Heart left ventricle (tissue), 13 donors: ENCODE measurements at regions not wholly inside any gene's neighbourhood (a gene's known extent, or its start where the extent isn't known, plus 50 kb on each side); places are given as distances from the start of the nearest gene placed in this dataset.

Source experiments
- CTCF ChIP-seq, 12 donors: fragments of 200-600 bp; sonication (generic) in 4 of 12; IDR thresholded peaks; one replicate each; pipeline versions ENCODE4 v1.5.0 to v1.8.0; 2018 to 2022; ENCODE audit warnings: antibody characterized with exemption in 12 of 12, mild to moderate bottlenecking in 5 of 12
- POLR2A ChIP-seq, 2 donors: fragments of 450-650 bp; IDR thresholded peaks; one replicate each; pipeline ENCODE4 v1.6.1; 2017; ENCODE audit warnings: antibody characterized with exemption in 2 of 2, mild to moderate bottlenecking in 2 of 2, moderate library complexity in 2 of 2
- donor health status: ischemic (EF 13 %, LVEDD 7.1; RV severe dilation, severe dysfunction).
- donor health status: DM: no; HTN: yes; CAD: no.
- donor health status: DM: no; HTN: no; CAD: no.
- donor health status: ischemic (EF 25% LVEDD 6.9; RV normal size, moderate dysfunction).
- donor health status: ischemic (EF 25% LVEDD 5.7; RV mildly dilated, moderate dysfunction).
- donor health status: ischemic (EF 35%, LVEDD 5.7; RV mildly dilated, moderate dysfunction).
- donor health status: nonischemic (EF 11% LVEDD 7.7; RV severe dilation, severe dysfunction).
- donor health status: DM: yes; HTN: yes; CAD: no.
- donor health status: PGD.
- donor health status: ischemic (EF 29% LVEDD 5.4; RV normal size, mild dysfunction).
- donor health status: nonischemic (EF 23%, LVEDD 6.1; RV moderate dilation, normal function).

DNA sequence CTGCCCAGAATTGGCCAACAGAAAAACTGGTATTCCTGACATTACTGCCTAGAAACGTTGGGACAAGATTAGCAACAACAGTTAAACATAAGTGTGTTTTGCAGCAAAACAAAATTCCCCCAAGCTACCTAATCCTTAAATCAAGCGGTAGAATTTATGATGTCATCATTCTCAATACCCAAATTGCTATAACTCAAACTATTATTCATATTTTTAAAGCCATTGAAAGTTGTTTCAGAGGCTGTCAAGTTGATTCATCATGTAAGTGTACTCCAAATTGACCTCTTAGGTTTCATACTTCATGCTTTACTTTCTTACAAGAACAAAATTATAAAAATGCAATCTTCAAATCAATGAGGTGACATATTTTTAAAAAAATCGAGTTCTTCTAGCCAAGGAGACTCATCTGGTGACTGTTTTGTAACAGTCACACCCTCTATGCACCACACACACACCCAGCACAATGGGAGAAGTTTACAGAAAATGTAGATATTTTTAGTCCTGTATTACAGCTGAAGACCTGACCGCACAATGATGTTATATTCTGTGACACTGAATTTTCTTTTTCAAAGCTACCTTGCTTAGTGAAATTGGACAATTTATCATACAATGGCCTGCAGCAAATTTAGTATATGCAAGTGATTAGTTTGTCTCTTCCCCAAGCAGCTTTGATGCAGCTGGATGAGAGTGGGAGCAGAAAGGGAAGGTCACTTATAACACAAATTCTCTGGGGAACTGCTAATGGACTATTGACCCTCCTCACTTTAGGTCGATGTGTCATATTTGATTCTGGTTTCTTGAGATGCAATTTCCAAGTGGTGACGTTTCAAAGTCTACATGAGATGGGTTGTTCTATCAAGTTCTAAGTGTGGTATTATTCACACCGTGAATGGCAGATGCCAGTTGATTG, 345.3 kb upstream of the OBI1 start:
- no peak for TF ChIP-seq CTCF (IDR thresholded peaks at IDR 0.05)
- no peak for TF ChIP-seq POLR2A (IDR thresholded peaks at IDR 0.05)
